IMR-90 (cell line): ENCODE measurements at regions not wholly inside any gene's neighbourhood (a gene's known extent, or its start where the extent isn't known, plus 50 kb on each side); places are given as distances from the start of the nearest gene placed in this dataset.
"Not testable (repeated sequence)": the region's sequence is repeated elsewhere in the genome, so short reads cannot be mapped to it uniquely, and the experiment has no call there.

Source experiments
- ATAC-seq: fragments of 200-7000 bp; cut with Tn5 transposase; 2 replicates; pipeline ENCODE4 v1.9.1; 2020; ENCODE audit warnings: low read depth, mild to moderate bottlenecking, moderate library complexity
- BruUV-seq: library from RNA; stranded (reverse); fragments of 400-500 nt; replicated peaks from 2 replicates; lab custom pipeline; 2021; lab: Mats Ljungman, UMichigan
- CTCF ChIA-PET: fragments of 300-600 bp; formaldehyde crosslinking; extraction: SDS; loops from one replicate; lab custom pipeline; 2021; ENCODE audit warnings: antibody characterized with exemption; lab: Yijun Ruan, JAX
- POLR2A ChIA-PET: fragments of 300-600 bp; sonication (Branson Sonifier 250); formaldehyde crosslinking; loops from one replicate; lab custom pipeline; 2022; ENCODE audit warnings: antibody characterized with exemption; ENCODE audit not compliant: unreplicated experiment; lab: Charles Lee
- DNase-seq: peaks from one replicate; pipeline ENCODE4 v3.0.0; 2013
- H2AFZ ChIP-seq: replicated peaks from 2 replicates; pipeline ENCODE3; 2013; ENCODE audit warnings: low read length, mild to moderate bottlenecking; ENCODE audit not compliant: poor library complexity
- H2AK5ac ChIP-seq: 2 replicates; pipeline ENCODE4 v1.6.1; 2013; ENCODE audit warnings: low read depth, low read length, inconsistent platforms
- H2AK9ac ChIP-seq: replicated peaks from 2 replicates; pipeline ENCODE3; 2013; ENCODE audit warnings: mild to moderate bottlenecking, low read depth, low read length, moderate library complexity; ENCODE audit not compliant: poor library complexity
- H2BK120ac ChIP-seq: 2 replicates; pipeline ENCODE4 v1.6.1; 2013; ENCODE audit warnings: low read depth, low read length, inconsistent platforms
- H2BK15ac ChIP-seq: 3 replicates; pipeline ENCODE4 v1.6.1; 2013; ENCODE audit warnings: low read depth, low read length, inconsistent platforms
- H2BK20ac ChIP-seq: 2 replicates; pipeline ENCODE4 v1.6.1; 2013; ENCODE audit warnings: low read depth, mild to moderate bottlenecking, inconsistent platforms, low read length, moderate library complexity
- H2BK5ac ChIP-seq: 2 replicates; pipeline ENCODE4 v1.6.1; 2013; ENCODE audit warnings: mild to moderate bottlenecking, low read depth, low read length, inconsistent platforms; ENCODE audit not compliant: poor library complexity, severe bottlenecking
- H3K14ac ChIP-seq: replicated peaks from 2 replicates; pipeline ENCODE4 v1.6.1; 2013; ENCODE audit warnings: low read depth, low read length, inconsistent platforms
- H3K18ac ChIP-seq: 2 replicates; pipeline ENCODE4 v1.6.1; 2013; ENCODE audit warnings: low read depth, low read length, control low read depth
- H3K23ac ChIP-seq: 2 replicates; pipeline ENCODE4 v1.6.1; 2013; ENCODE audit warnings: low read depth, low read length, inconsistent platforms
- H3K27ac ChIP-seq: 2 replicates; pipeline ENCODE4 v1.5.1; 2013; ENCODE audit warnings: mild to moderate bottlenecking, control low read depth, low read length; ENCODE audit not compliant: insufficient read depth
- H3K27me3 ChIP-seq: 2 replicates; pipeline ENCODE4 v1.6.1; 2013; ENCODE audit warnings: low read length; ENCODE audit not compliant: control insufficient read depth, insufficient read depth
- H3K36me3 ChIP-seq: 2 replicates; pipeline ENCODE4 v1.6.1; 2013; ENCODE audit warnings: low read length, mixed read lengths; ENCODE audit not compliant: control insufficient read depth, insufficient read depth
- H3K4ac ChIP-seq: 2 replicates; pipeline ENCODE4 v1.6.1; 2013; ENCODE audit warnings: low read depth, low read length, inconsistent platforms
- H3K4me1 ChIP-seq: 2 replicates; pipeline ENCODE4 v1.6.1; 2013; ENCODE audit warnings: low read length, mixed read lengths; ENCODE audit not compliant: control insufficient read depth, insufficient read depth
- H3K4me2 ChIP-seq: 2 replicates; pipeline ENCODE4 v1.6.1; 2013; ENCODE audit warnings: low read depth, mild to moderate bottlenecking, control low read depth, low read length, moderate library complexity
- H3K4me3 ChIP-seq: 2 replicates; pipeline ENCODE4 v1.5.1; 2013; ENCODE audit warnings: low read depth, mild to moderate bottlenecking, control low read depth, low read length, moderate library complexity; ENCODE audit not compliant: insufficient read depth
- H3K56ac ChIP-seq: 2 replicates; pipeline ENCODE4 v1.6.1; 2013; ENCODE audit warnings: low read length, inconsistent platforms; ENCODE audit not compliant: insufficient read depth; ENCODE audit errors: extremely low read depth
- H3K79me1 ChIP-seq, 2 experiments: 2 replicates each; pipeline ENCODE4 v1.6.1; 2013; ENCODE audit warnings: low read length in 2 of 2, inconsistent platforms in 1 of 2, low read depth in 1 of 2
- H3K9ac ChIP-seq: 2 replicates; pipeline ENCODE4 v1.6.1; 2013; ENCODE audit warnings: low read depth, low read length, control low read depth
- H3K9me1 ChIP-seq: 2 replicates; pipeline ENCODE4 v1.6.1; 2013; ENCODE audit warnings: low read length, inconsistent platforms; ENCODE audit not compliant: insufficient read depth
- H3K9me3 ChIP-seq: 2 replicates; pipeline ENCODE4 v1.6.1; 2013; ENCODE audit warnings: low read length; ENCODE audit not compliant: control insufficient read depth, insufficient read depth
- H4K20me1 ChIP-seq: 2 replicates; pipeline ENCODE4 v1.6.1; 2013; ENCODE audit warnings: low read length, inconsistent platforms; ENCODE audit not compliant: insufficient read depth
- H4K5ac ChIP-seq: 2 replicates; pipeline ENCODE4 v1.6.1; 2013; ENCODE audit warnings: mild to moderate bottlenecking, low read depth, low read length, control low read depth
- H4K8ac ChIP-seq, 2 experiments: 2 replicates each; pipeline ENCODE4 v1.6.1; 2013; ENCODE audit warnings: low read depth in 2 of 2, low read length in 2 of 2, control low read depth in 1 of 2, inconsistent platforms in 1 of 2
- H4K91ac ChIP-seq: 2 replicates; pipeline ENCODE4 v1.6.1; 2013; ENCODE audit warnings: low read depth, low read length, inconsistent platforms; ENCODE audit not compliant: insufficient read depth
- CHD1 ChIP-seq: IDR thresholded peaks from 2 replicates; pipeline ENCODE4 v1.6.1; 2012; ENCODE audit warnings: low read depth, low read length, improper control_type of control experiment
- ELK1 ChIP-seq: fragments of 150-350 bp; IDR thresholded peaks from 2 replicates; pipeline ENCODE4 v1.6.1; 2016; ENCODE audit warnings: low read depth, mild to moderate bottlenecking, low read length, moderate library complexity, borderline replicate concordance
- FOS ChIP-seq: fragments of 150-350 bp; IDR thresholded peaks from 2 replicates; pipeline ENCODE4 v1.6.1; 2016; ENCODE audit warnings: low read depth, low read length
- MAFK ChIP-seq: IDR thresholded peaks from 2 replicates; pipeline ENCODE4 v1.6.1; 2012; ENCODE audit warnings: low read depth, low read length, improper control_type of control experiment
- POLR2A ChIP-seq: IDR thresholded peaks from 2 replicates; pipeline ENCODE4 v1.6.1; 2012; ENCODE audit warnings: mild to moderate bottlenecking, low read depth, low read length
- RAD21 ChIP-seq: IDR thresholded peaks from 2 replicates; pipeline ENCODE4 v1.6.1; 2012; ENCODE audit warnings: low read length, improper control_type of control experiment
- USF2 ChIP-seq: fragments of 150-350 bp; IDR thresholded peaks from 2 replicates; pipeline ENCODE4 v1.6.1; 2017; ENCODE audit warnings: mild to moderate bottlenecking, antibody characterized with exemption, low read length, low read depth
- WGBS, 2 experiments: methylation state at CpG; one replicate each; pipeline versions ENCODE4 v1.1.5 to v1.1.7; 2013; ENCODE audit warnings: missing lambda C conversion rate in 2 of 2; ENCODE audit not compliant: insufficient read length in 1 of 2; ENCODE audit errors: extremely low coverage in 2 of 2; 5-methylcytosine and 5-hydroxymethylcytosine counted together
- dilution Hi-C: fragments of 300-500 bp; cut with HindIII; formaldehyde crosslinking; loops from one replicate; pipeline ENCODE4 v1.14.3; 2018; ENCODE audit warnings: low sequenced_read_pairs; ENCODE audit not compliant: unreplicated experiment
- in situ Hi-C: fragments of 300-500 bp; cut with MboI; formaldehyde crosslinking; loops from 3 replicates; pipeline ENCODE4 v1.14.3; 2019; ENCODE audit warnings: low sequenced_read_pairs, inconsistent platforms, mixed read lengths
- intact Hi-C: fragments of 100-400 bp; cut with micrococcal nuclease; formaldehyde crosslinking; loops from 2 replicates; pipeline ENCODE4 v1.10.0; 2022

DNA sequence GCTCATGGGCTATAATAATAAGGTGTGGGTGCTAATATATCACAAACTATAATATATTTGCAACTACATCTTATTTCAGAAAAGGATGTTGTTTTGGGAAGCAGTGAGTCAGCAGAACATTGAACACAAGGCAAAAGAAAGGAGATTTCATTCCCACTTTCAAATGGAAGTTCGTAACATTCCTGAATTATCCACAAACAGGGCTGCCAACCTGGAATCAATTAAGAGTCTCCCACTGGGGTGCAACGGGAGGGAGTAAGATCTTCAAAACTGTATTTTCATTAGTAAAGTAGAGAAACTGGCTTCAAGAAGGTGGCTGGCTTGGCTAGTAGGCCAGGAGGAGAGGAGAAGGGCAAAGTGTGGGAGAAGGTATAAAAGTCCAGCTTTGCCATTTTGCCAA is 479.6 kb downstream of the CNTN3 start:
- TF ChIP-seq RAD21 (no peak), CHD1 (no peak), MAFK (no peak), ELK1 (no peak), POLR2A (no peak), USF2 (no peak), FOS (no peak)
- no TSS peak for BruUV-seq
- H2AK5ac ChIP-seq = no peak overlapping the region
- no peak overlapping the region for H2BK15ac ChIP-seq
- POLR2A ChIA-PET = no interaction called here
- no peak overlapping the region for H3K14ac ChIP-seq
- no peak overlapping the region for H3K4ac ChIP-seq
- no peaks in the 10 kb centered on the region for H3K9me1 ChIP-seq
- whole genome bisulfite sequencing, 2 experiments = no CpG with 5 or more reads among the region's 2 CpGs
- no peaks in the 10 kb centered on the region for H3K79me1 ChIP-seq
- H3K4me2 ChIP-seq = no peak overlapping the region
- no peak overlapping the region for H3K56ac ChIP-seq
- no peak overlapping the region for H3K9ac ChIP-seq
- no peak overlapping the region for H4K5ac ChIP-seq
- H2BK20ac ChIP-seq = no peak overlapping the region
- intact Hi-C loops = no loop called here
- no peak overlapping the region for H2BK5ac ChIP-seq
- H4K8ac ChIP-seq = no peak overlapping the region
- in situ Hi-C loops = no loop called here
- ATAC-seq (no peak), DNase-seq (no peak)
- H3K18ac ChIP-seq = no peak overlapping the region
- no peak overlapping the region for H4K91ac ChIP-seq
- no peaks in the 10 kb centered on the region for H3K9me3 ChIP-seq
- no peak overlapping the region for H2AFZ ChIP-seq
- H2BK120ac ChIP-seq = no peak overlapping the region
- H3K4me3 ChIP-seq = no peak overlapping the region
- H3K4me1 ChIP-seq = no peaks in the 10 kb centered on the region
- H2AK9ac ChIP-seq = no peak overlapping the region
- dilution Hi-C loops = no loop called here
- CTCF ChIA-PET = no interaction called here
- no peak overlapping the region for H3K27ac ChIP-seq
- no peaks in the 10 kb centered on the region for H4K20me1 ChIP-seq
- no peaks in the 10 kb centered on the region for H3K27me3 ChIP-seq
- H3K36me3 ChIP-seq = no peaks in the 10 kb centered on the region
- no peak overlapping the region for H3K23ac ChIP-seq

- H3K4me1 ChIP-seq, in situ Hi-C loops, H3K9me1 ChIP-seq, H3K4ac ChIP-seq, H3K9me3 ChIP-seq, H2BK20ac ChIP-seq, H3K18ac ChIP-seq, BruUV-seq, H2BK120ac ChIP-seq, H4K8ac ChIP-seq, H3K27me3 ChIP-seq, H3K79me1 ChIP-seq, H2AFZ ChIP-seq, H2AK5ac ChIP-seq, H3K23ac ChIP-seq, H3K14ac ChIP-seq, H2BK15ac ChIP-seq, H3K9ac ChIP-seq, H3K36me3 ChIP-seq, H2AK9ac ChIP-seq, POLR2A ChIA-PET, H4K5ac ChIP-seq, H4K91ac ChIP-seq, intact Hi-C loops, H4K20me1 ChIP-seq, H3K4me3 ChIP-seq, H3K4me2 ChIP-seq, H3K56ac ChIP-seq, dilution Hi-C loops, H2BK5ac ChIP-seq, DNase-seq, ATAC-seq, H3K27ac ChIP-seq: not testable (repeated sequence)
- CTCF ChIA-PET = interaction anchor here (0.6 kb wide), 1 partner anchor 1016 kb away, joined by 3 read pairs; no protein-coding TSS in a partner anchor
- WGBS, 2 experiments = 83% methylated on average over 1 of the region's 6 CpGs; no CpG with 5 or more reads in 1 of the 2 experiments
These were observed 482.7 kb downstream of the CNTN3 start for GRCh38 chr3:74131546-74132328.
